CD14-positive monocyte (primary cell): ENCODE measurements at regions not wholly inside any gene's neighbourhood (a gene's known extent, or its start where the extent isn't known, plus 50 kb on each side); places are given as distances from the start of the nearest gene placed in this dataset.

ENCODE experiments used
- DNase-seq, 3 donors: peaks; one replicate each; pipeline ENCODE4 v3.0.0-alpha.2; 2011 to 2022
- H2AFZ ChIP-seq: 2 replicates; pipeline ENCODE4 v1.6.0; 2012; ENCODE audit warnings: mild to moderate bottlenecking, low read depth, low read length, inconsistent platforms; ENCODE audit not compliant: insufficient read depth, poor library complexity, severe bottlenecking
- H3K27ac ChIP-seq, 2 donors: 1 replicate in 1 of 2; 2 replicates in 1 of 2; pipeline ENCODE4 v1.5.1; 2012 to 2013; ENCODE audit warnings: low read length in 2 of 2, control low read depth in 1 of 2, inconsistent platforms in 1 of 2, low read depth in 1 of 2, mild to moderate bottlenecking in 1 of 2
- H3K27me3 ChIP-seq, 2 donors: one replicate each; pipeline versions ENCODE4 v1.6.0 to v1.6.1; 2011 to 2013; ENCODE audit warnings: low read length in 2 of 2; ENCODE audit not compliant: control insufficient read depth in 2 of 2, insufficient read depth in 2 of 2
- H3K36me3 ChIP-seq, 2 donors: replicated peaks in 1 of 2; 1 replicate in 1 of 2; 2 replicates in 1 of 2; pipeline versions ENCODE4 v1.5.1 to v1.6.1; 2012 to 2013; ENCODE audit warnings: low read length in 2 of 2, control low read depth in 1 of 2, inconsistent platforms in 1 of 2, mild to moderate bottlenecking in 1 of 2; ENCODE audit not compliant: insufficient read depth in 2 of 2, control insufficient read depth in 1 of 2
- H3K4me1 ChIP-seq, 2 donors: 1 replicate in 1 of 2; 2 replicates in 1 of 2; pipeline versions ENCODE4 v1.5.1 to v1.6.1; 2012 to 2013; ENCODE audit warnings: low read length in 2 of 2, control low read depth in 1 of 2, inconsistent platforms in 1 of 2, mild to moderate bottlenecking in 1 of 2, moderate library complexity in 1 of 2; ENCODE audit not compliant: insufficient read depth in 2 of 2, control insufficient read depth in 1 of 2
- H3K4me2 ChIP-seq: replicated peaks from 2 replicates; pipeline ENCODE3; 2012; ENCODE audit warnings: low read length, moderate library complexity, mild to moderate bottlenecking; ENCODE audit not compliant: poor library complexity, severe bottlenecking; ENCODE audit errors: extremely low read depth
- H3K4me3 ChIP-seq, 3 experiments: fragments of 200-600 bp in 1 of 3; sonication (generic) in 1 of 3; replicated peaks in 1 of 3; 1 replicate in 2 of 3; 2 replicates in 1 of 3; pipeline ENCODE4 v1.5.1; 2011 to 2013; ENCODE audit warnings: low read length in 3 of 3, mild to moderate bottlenecking in 3 of 3, control low read depth in 2 of 3, low read depth in 2 of 3, inconsistent platforms in 1 of 3, moderate library complexity in 1 of 3
- H3K79me2 ChIP-seq: 2 replicates; pipeline ENCODE4 v1.6.0; 2012; ENCODE audit warnings: mild to moderate bottlenecking, control low read depth, inconsistent platforms, low read length, moderate library complexity; ENCODE audit not compliant: insufficient read depth
- H3K9ac ChIP-seq: 2 replicates; pipeline ENCODE4 v1.6.0; 2017; ENCODE audit warnings: low read length, mild to moderate bottlenecking; ENCODE audit not compliant: insufficient read depth, poor library complexity, severe bottlenecking
- H3K9me3 ChIP-seq, 2 donors: replicated peaks in 1 of 2; 1 replicate in 1 of 2; 2 replicates in 1 of 2; pipeline versions ENCODE4 v1.5.1 to v1.6.1; 2012 to 2013; ENCODE audit warnings: low read length in 2 of 2, control low read depth in 1 of 2; ENCODE audit not compliant: control insufficient read depth in 1 of 2, insufficient read depth in 1 of 2
- H4K20me1 ChIP-seq: 2 replicates; pipeline ENCODE4 v1.6.0; 2012; ENCODE audit warnings: mild to moderate bottlenecking, low read length, control low read depth, moderate library complexity; ENCODE audit not compliant: insufficient read depth
- H3K27ac Mint-ChIP-seq, 7 donors: one replicate each; pipeline ENCODE4 v1.8.0; 2020; ENCODE audit warnings: mild to moderate bottlenecking in 7 of 7, mixed read lengths in 7 of 7, moderate library complexity in 6 of 7, inconsistent platforms in 2 of 7
- H3K27me3 Mint-ChIP-seq, 3 donors: one replicate each; pipeline ENCODE4 v1.8.0; 2021 to 2022; ENCODE audit warnings: low read depth in 3 of 3, mild to moderate bottlenecking in 3 of 3, mixed read lengths in 3 of 3, moderate library complexity in 3 of 3, inconsistent platforms in 1 of 3
- H3K36me3 Mint-ChIP-seq, 2 donors: one replicate each; pipeline ENCODE4 v1.8.0; 2020; ENCODE audit warnings: mixed read lengths in 2 of 2, inconsistent platforms in 1 of 2, mild to moderate bottlenecking in 1 of 2
- H3K4me1 Mint-ChIP-seq: one replicate; pipeline ENCODE4 v1.8.0; 2020; ENCODE audit warnings: mild to moderate bottlenecking, mixed read lengths
- H3K4me3 Mint-ChIP-seq, 2 donors: one replicate each; pipeline ENCODE4 v1.8.0; 2020; ENCODE audit warnings: mild to moderate bottlenecking in 2 of 2, mixed read lengths in 2 of 2, moderate library complexity in 1 of 2
- H3K9me3 Mint-ChIP-seq, 7 donors: one replicate each; pipeline ENCODE4 v1.8.0; 2020 to 2022; ENCODE audit warnings: mixed read lengths in 7 of 7, mild to moderate bottlenecking in 6 of 7, moderate library complexity in 6 of 7, inconsistent platforms in 2 of 7
- WGBS: methylation state at CpG from one replicate; pipeline ENCODE4 v1.1.5; 2013; ENCODE audit warnings: missing lambda C conversion rate; ENCODE audit not compliant: insufficient coverage; 5-methylcytosine and 5-hydroxymethylcytosine counted together
- intact Hi-C, 2 donors: fragments of 100-400 bp; cut with micrococcal nuclease; formaldehyde crosslinking; loops; one replicate each; pipeline versions ENCODE4 v1.15.0 to v1.15.1; 2023
- TF ChIP-seq, protein P1 (sequence below): fragments of 200-600 bp; IDR thresholded peaks from one replicate; pipeline ENCODE4 v1.8.0; 2022; ENCODE audit warnings: antibody characterized with exemption, mild to moderate bottlenecking

DNA sequence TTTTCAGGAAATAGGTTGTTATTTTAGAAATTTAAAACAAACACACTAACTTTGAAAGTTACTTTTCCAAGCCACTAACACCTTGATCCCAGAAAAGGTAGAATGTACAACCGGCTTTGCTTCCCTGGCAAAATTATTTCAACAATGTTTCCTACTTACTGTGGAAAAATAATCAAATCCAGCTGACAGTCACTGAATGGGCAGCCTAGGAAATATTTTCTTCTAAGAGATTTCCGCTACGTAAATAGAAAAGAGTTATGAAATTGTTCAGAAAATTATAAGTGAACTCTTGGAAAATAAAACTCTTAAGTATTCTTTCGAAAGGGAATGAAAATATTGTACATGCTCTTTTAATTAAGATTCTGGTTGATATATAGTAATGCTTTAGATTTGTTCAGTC, 195.7 kb downstream of the GASK1B start:
- Histone ChIP-seq H3K4me1 (peaks cover 5 to 14% of the 10 kb centered on the region in 2 donors), H3K36me3 (no peaks in the 10 kb centered on the region), H3K4me2 (no peak overlapping the region), H3K27me3 (peaks cover 4 to 6% of the 10 kb centered on the region in 2 donors), H3K9ac (no peak overlapping the region), H3K27ac (no peak overlapping the region), H3K4me3 (no peak overlapping the region), H3K9me3 (no peaks in the 10 kb centered on the region), H4K20me1 (no peaks in the 10 kb centered on the region), H2AFZ (no peak overlapping the region), H3K79me2 (no peaks in the 10 kb centered on the region)
- no CpG with 5 or more reads among the region's 4 CpGs for WGBS
- Mint-ChIP-seq H3K4me1 (peaks cover 11% of the 10 kb centered on the region), H3K36me3 (no peaks in the 10 kb centered on the region), H3K4me3 (peak overlapping the region in 1 of 2 donors; percentile 36), H3K9me3 (peaks cover 0 to 4% (median 0%) of the 10 kb centered on the region in 7 donors), H3K27ac (no peak overlapping the region), H3K27me3 (peaks cover 5 to 7% (median 6%) of the 10 kb centered on the region in 3 donors)
- no peak for DNase-seq
- TF ChIP-seq, protein P1, sequence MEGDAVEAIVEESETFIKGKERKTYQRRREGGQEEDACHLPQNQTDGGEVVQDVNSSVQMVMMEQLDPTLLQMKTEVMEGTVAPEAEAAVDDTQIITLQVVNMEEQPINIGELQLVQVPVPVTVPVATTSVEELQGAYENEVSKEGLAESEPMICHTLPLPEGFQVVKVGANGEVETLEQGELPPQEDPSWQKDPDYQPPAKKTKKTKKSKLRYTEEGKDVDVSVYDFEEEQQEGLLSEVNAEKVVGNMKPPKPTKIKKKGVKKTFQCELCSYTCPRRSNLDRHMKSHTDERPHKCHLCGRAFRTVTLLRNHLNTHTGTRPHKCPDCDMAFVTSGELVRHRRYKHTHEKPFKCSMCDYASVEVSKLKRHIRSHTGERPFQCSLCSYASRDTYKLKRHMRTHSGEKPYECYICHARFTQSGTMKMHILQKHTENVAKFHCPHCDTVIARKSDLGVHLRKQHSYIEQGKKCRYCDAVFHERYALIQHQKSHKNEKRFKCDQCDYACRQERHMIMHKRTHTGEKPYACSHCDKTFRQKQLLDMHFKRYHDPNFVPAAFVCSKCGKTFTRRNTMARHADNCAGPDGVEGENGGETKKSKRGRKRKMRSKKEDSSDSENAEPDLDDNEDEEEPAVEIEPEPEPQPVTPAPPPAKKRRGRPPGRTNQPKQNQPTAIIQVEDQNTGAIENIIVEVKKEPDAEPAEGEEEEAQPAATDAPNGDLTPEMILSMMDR, result no peak
- intact Hi-C loops, result no loop called here

DNA sequence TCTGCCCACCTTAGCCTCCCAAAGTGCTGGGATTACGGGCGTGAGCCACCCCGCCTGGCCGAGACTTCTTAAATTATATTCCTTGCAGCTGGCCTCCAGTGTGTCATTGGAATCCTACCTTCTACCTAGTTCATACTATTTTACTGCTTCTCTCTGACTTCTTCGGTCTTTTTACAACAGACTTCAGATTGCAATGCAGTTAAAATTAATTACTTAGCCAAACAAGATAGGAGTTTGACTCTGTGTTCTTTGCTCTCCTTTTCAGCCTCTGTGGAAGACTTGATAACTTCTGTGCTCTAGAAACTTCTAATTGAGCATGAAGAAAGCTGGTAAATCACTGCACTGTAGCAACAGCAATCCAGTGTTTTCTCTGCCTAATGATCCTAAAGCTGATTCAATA, 199.5 kb downstream of the GASK1B start:
- Histone ChIP-seq H4K20me1 (no peaks in the 10 kb centered on the region), H3K36me3 (no peaks in the 10 kb centered on the region), H3K4me1 (peaks cover 3 to 7% of the 10 kb centered on the region in 2 donors), H3K4me3 (no peak overlapping the region), H3K27me3 (peaks cover 4 to 6% of the 10 kb centered on the region in 2 donors), H3K9ac (no peak overlapping the region), H3K4me2 (no peak overlapping the region), H3K27ac (no peak overlapping the region), H3K9me3 (no peaks in the 10 kb centered on the region), H3K79me2 (no peaks in the 10 kb centered on the region), H2AFZ (no peak overlapping the region)
- Mint-ChIP-seq H3K9me3 (peaks cover 0 to 4% (median 0%) of the 10 kb centered on the region in 7 donors), H3K4me1 (peaks cover 11% of the 10 kb centered on the region), H3K27me3 (peaks cover 3 to 6% (median 5%) of the 10 kb centered on the region in 3 donors), H3K4me3 (no peak overlapping the region), H3K27ac (no peak overlapping the region), H3K36me3 (no peaks in the 10 kb centered on the region)
- TF ChIP-seq, protein P1, result no peak
- 98% methylated on average over 5 of the region's 5 CpGs for WGBS
- no peak for DNase-seq
- intact Hi-C loops, result loop anchor here in 1 of 2 donors (5.0 kb wide), 1 partner anchor 756 kb away; no protein-coding TSS in a partner anchor
